ENCODE measurements at regions not wholly inside any gene's neighbourhood (a gene's known extent, or its start where the extent isn't known, plus 50 kb on each side); places are given as distances from the start of the nearest gene placed in this dataset.
"Not testable (repeated sequence)": the region's sequence is repeated elsewhere in the genome, so short reads cannot be mapped to it uniquely, and the experiment has no call there.

GRCh38 chr3:176213314-176213713 lies 984.0 kb downstream of the TBL1XR1 start:
- H3K4me1 Mint-ChIP-seq; H3K4me3 Mint-ChIP-seq; H3K27ac Mint-ChIP-seq; H3K27me3 Mint-ChIP-seq; H3K36me3 Mint-ChIP-seq (ENCODE audit: low read depth); POLR2A ChIA-PET; DNase-seq; H3K9me3 Mint-ChIP-seq; CTCF ChIA-PET: not testable (repeated sequence)

- ChIA-PET CTCF (no interaction called here), POLR2A (no interaction called here)
- H3K36me3 Mint-ChIP-seq (ENCODE audit: low read depth) = no peaks in the 10 kb centered on the region
- H3K4me1 Mint-ChIP-seq = no peaks in the 10 kb centered on the region
- H3K27ac Mint-ChIP-seq = no peak overlapping the region
- no peaks in the 10 kb centered on the region for H3K27me3 Mint-ChIP-seq
- H3K9me3 Mint-ChIP-seq = no peaks in the 10 kb centered on the region
- DNase-seq = no peak
- no peak overlapping the region for H3K4me3 Mint-ChIP-seq
These were observed 988.4 kb downstream of the TBL1XR1 start for GRCh38 chr3:176208915-176209314.

GRCh38 chr3:176208283-176208682 lies 989.0 kb downstream of the TBL1XR1 start:
- ChIA-PET CTCF (no interaction called here), POLR2A (no interaction called here)
- Mint-ChIP-seq H3K4me3 (no peak overlapping the region), H3K9me3 (peaks cover 1% of the 10 kb centered on the region), H3K27me3 (no peaks in the 10 kb centered on the region), H3K36me3 (ENCODE audit: low read depth) (no peaks in the 10 kb centered on the region), H3K4me1 (no peaks in the 10 kb centered on the region), H3K27ac (no peak overlapping the region)
- DNase-seq = no peak

GRCh38 chr3:176206809-176207208 lies 990.5 kb downstream of the TBL1XR1 start:
- DNase-seq = no peak
- H3K27me3 Mint-ChIP-seq = no peaks in the 10 kb centered on the region
- POLR2A ChIA-PET = no interaction called here
- peaks cover 7% of the 10 kb centered on the region for H3K9me3 Mint-ChIP-seq
- CTCF ChIA-PET = no interaction called here
- H3K4me3 Mint-ChIP-seq = no peak overlapping the region
- no peak overlapping the region for H3K27ac Mint-ChIP-seq
- H3K4me1 Mint-ChIP-seq = no peaks in the 10 kb centered on the region
- H3K36me3 Mint-ChIP-seq (ENCODE audit: low read depth) = no peaks in the 10 kb centered on the region

GRCh38 chr3:176202652-176203051 lies 994.6 kb downstream of the TBL1XR1 start:
- CTCF ChIA-PET = interaction anchor here (0.6 kb wide), 1 partner anchor 957 kb away, joined by 3 read pairs; no protein-coding TSS in a partner anchor
- POLR2A ChIA-PET = no interaction called here
- Mint-ChIP-seq H3K4me3 (no peak overlapping the region), H3K27me3 (no peaks in the 10 kb centered on the region), H3K4me1 (no peaks in the 10 kb centered on the region), H3K9me3 (peaks cover 7% of the 10 kb centered on the region), H3K27ac (no peak overlapping the region), H3K36me3 (ENCODE audit: low read depth) (no peaks in the 10 kb centered on the region)
- no peak for DNase-seq

GRCh38 chr3:176193032-176193730 lies 1004.1 kb downstream of the TBL1XR1 start:
- peaks cover 3% of the 10 kb centered on the region for H3K9me3 Mint-ChIP-seq
- H3K27ac Mint-ChIP-seq = no peak overlapping the region
- CTCF ChIA-PET = no interaction called here
- no peaks in the 10 kb centered on the region for H3K4me1 Mint-ChIP-seq
- H3K27me3 Mint-ChIP-seq = no peaks in the 10 kb centered on the region
- no peaks in the 10 kb centered on the region for H3K36me3 Mint-ChIP-seq (ENCODE audit: low read depth)
- H3K4me3 Mint-ChIP-seq = no peak overlapping the region
- POLR2A ChIA-PET = no interaction called here
- DNase-seq = no peak

GRCh38 chr3:176190755-176191154 lies 1006.5 kb downstream of the TBL1XR1 start:
- POLR2A ChIA-PET = no interaction called here
- Mint-ChIP-seq H3K36me3 (ENCODE audit: low read depth) (no peaks in the 10 kb centered on the region), H3K4me3 (no peak overlapping the region), H3K27ac (no peak overlapping the region), H3K27me3 (no peaks in the 10 kb centered on the region), H3K9me3 (peaks cover 3% of the 10 kb centered on the region), H3K4me1 (no peaks in the 10 kb centered on the region)
- no peak for DNase-seq
- CTCF ChIA-PET = no interaction called here

- Mint-ChIP-seq H3K36me3 (ENCODE audit: low read depth) (no peaks in the 10 kb centered on the region), H3K27ac (no peak overlapping the region), H3K27me3 (no peaks in the 10 kb centered on the region), H3K4me3 (no peak overlapping the region), H3K4me1 (no peaks in the 10 kb centered on the region), H3K9me3 (no peaks in the 10 kb centered on the region)
- DNase-seq = no peak
- POLR2A ChIA-PET = no interaction called here
- CTCF ChIA-PET = no interaction called here
These were observed 1014.1 kb downstream of the TBL1XR1 start for GRCh38 chr3:176183181-176183580.

GRCh38 chr3:176174060-176174459 lies 1023.2 kb downstream of the TBL1XR1 start:
- no peaks in the 10 kb centered on the region for H3K36me3 Mint-ChIP-seq (ENCODE audit: low read depth)
- no peaks in the 10 kb centered on the region for H3K4me1 Mint-ChIP-seq
- POLR2A ChIA-PET = no interaction called here

GRCh38 chr3:176172492-176172891 lies 1024.8 kb downstream of the TBL1XR1 start:
- DNase-seq = no peak

More at GRCh38 chr3:176174060-176174459, 1023.2 kb downstream of the TBL1XR1 start:
- H3K4me3 Mint-ChIP-seq = no peak overlapping the region
- no peak overlapping the region for H3K27ac Mint-ChIP-seq
- no peaks in the 10 kb centered on the region for H3K27me3 Mint-ChIP-seq
- H3K9me3 Mint-ChIP-seq = no peaks in the 10 kb centered on the region
- DNase-seq = no peak
- CTCF ChIA-PET = no interaction called here

GRCh38 chr3:176167272-176167671 lies 1030.0 kb downstream of the TBL1XR1 start:
- no peak for DNase-seq
- ChIA-PET CTCF (no interaction called here), POLR2A (no interaction called here)
- H3K36me3 Mint-ChIP-seq (ENCODE audit: low read depth) = no peaks in the 10 kb centered on the region
- no peaks in the 10 kb centered on the region for H3K27me3 Mint-ChIP-seq
- H3K27ac Mint-ChIP-seq = no peak overlapping the region
- H3K4me1 Mint-ChIP-seq = no peaks in the 10 kb centered on the region
- peaks cover 6% of the 10 kb centered on the region for H3K9me3 Mint-ChIP-seq
- no peak overlapping the region for H3K4me3 Mint-ChIP-seq

More at GRCh38 chr3:176172492-176172891, 1024.8 kb downstream of the TBL1XR1 start:
- Mint-ChIP-seq H3K4me3 (no peak overlapping the region), H3K27me3 (no peaks in the 10 kb centered on the region), H3K27ac (no peak overlapping the region), H3K36me3 (ENCODE audit: low read depth) (no peaks in the 10 kb centered on the region), H3K4me1 (no peaks in the 10 kb centered on the region), H3K9me3 (no peaks in the 10 kb centered on the region)
- POLR2A ChIA-PET = no interaction called here
- CTCF ChIA-PET = no interaction called here

GRCh38 chr3:176160997-176161396 lies 1036.3 kb downstream of the TBL1XR1 start:
- Mint-ChIP-seq H3K9me3 (peaks cover 10% of the 10 kb centered on the region), H3K27ac (no peak overlapping the region), H3K4me3 (no peak overlapping the region), H3K4me1 (no peaks in the 10 kb centered on the region), H3K36me3 (ENCODE audit: low read depth) (no peaks in the 10 kb centered on the region), H3K27me3 (no peaks in the 10 kb centered on the region)
- no peak for DNase-seq
- ChIA-PET POLR2A (no interaction called here), CTCF (no interaction called here)

- H3K36me3 Mint-ChIP-seq (ENCODE audit: low read depth) = no peaks in the 10 kb centered on the region
- no peak overlapping the region for H3K27ac Mint-ChIP-seq
- no peak overlapping the region for H3K4me3 Mint-ChIP-seq
- no peaks in the 10 kb centered on the region for H3K27me3 Mint-ChIP-seq
- POLR2A ChIA-PET = interaction anchor here (0.5 kb wide), 1 partner anchor 9 kb away, joined by 3 read pairs; no protein-coding TSS in a partner anchor
- H3K9me3 Mint-ChIP-seq = peaks cover 8% of the 10 kb centered on the region
- CTCF ChIA-PET = no interaction called here
- no peak for DNase-seq
- H3K4me1 Mint-ChIP-seq = no peaks in the 10 kb centered on the region
These were observed 1037.5 kb downstream of the TBL1XR1 start for GRCh38 chr3:176159796-176160195.

GRCh38 chr3:176155012-176155411 lies 1042.3 kb downstream of the TBL1XR1 start:
- DNase-seq = no peak
- Mint-ChIP-seq H3K4me1 (no peaks in the 10 kb centered on the region), H3K27me3 (no peaks in the 10 kb centered on the region), H3K36me3 (ENCODE audit: low read depth) (no peaks in the 10 kb centered on the region), H3K4me3 (no peak overlapping the region), H3K27ac (no peak overlapping the region), H3K9me3 (peaks cover 3% of the 10 kb centered on the region)
- POLR2A ChIA-PET = no interaction called here
- CTCF ChIA-PET = no interaction called here

All from activated CD4-positive, alpha-beta memory T cell treated with anti-CD3 and anti-CD28 coated beads, Interleukin-2, amount 10 ng/mL, durations not matched to agents 7 days and 5 days (primary cell).